ENCODE measurements at regions not wholly inside any gene's neighbourhood (a gene's known extent, or its start where the extent isn't known, plus 50 kb on each side); places are given as distances from the start of the nearest gene placed in this dataset.
A peak's percentile ranks its signal among the peaks of the same experiment; 100 is the strongest.

- H3K27me3 ChIP-seq: peaks cover 0 to 8% (median 0%) of the 10 kb centered on the region in 11 experiments; a peak in 1 of 22 replicates
- no peak overlapping the region for H3K9ac ChIP-seq
- H3K27ac ChIP-seq: no peak overlapping the region
- H3K4me1 ChIP-seq: peaks cover 33 to 70% (median 49%) of the 10 kb centered on the region in 10 experiments
- H3K4me2 ChIP-seq: peak overlapping the region in 8 of 11 experiments; percentile 5 to 50 (median 30); a peak in 10 of 22 replicates
- no peak for TF ChIP-seq Cebpa-rat (IDR thresholded peaks at IDR 0.05)
- H3K36me3 ChIP-seq: no peaks in the 10 kb centered on the region
- no peak overlapping the region for H3K4me3 ChIP-seq
- no peaks in the 10 kb centered on the region; a peak in 2 of 22 replicates for H3K9me3 ChIP-seq (replicated peaks in 1 of 11)
- no peaks in the 10 kb centered on the region for H4K20me1 ChIP-seq
Observed at GRCh38 chr2:42901076-42901640, 108.8 kb upstream of the HAAO start.

- H3K36me3 ChIP-seq: no peaks in the 10 kb centered on the region
- no peak for TF ChIP-seq Cebpa-rat (IDR thresholded peaks at IDR 0.05)
Observed at GRCh38 chr2:42900289-42900891, 108.0 kb upstream of the HAAO start.

GRCh38 chr2:42897358-42897757 is 105.0 kb upstream of the HAAO start:
- H3K27me3 ChIP-seq: no peaks in the 10 kb centered on the region

More at GRCh38 chr2:42900289-42900891, 108.0 kb upstream of the HAAO start:
- Histone ChIP-seq H3K4me2 (peak overlapping the region; percentile 15 to 60 (median 43)), H3K27me3 (peaks cover 0 to 5% (median 0%) of the 10 kb centered on the region in 11 experiments; a peak in 1 of 22 replicates), H4K20me1 (no peaks in the 10 kb centered on the region), H3K4me3 (no peak overlapping the region), H3K4me1 (peaks cover 25 to 70% (median 48%) of the 10 kb centered on the region in 10 experiments), H3K27ac (no peak overlapping the region), H3K9me3 (replicated peaks in 1 of 11) (no peaks in the 10 kb centered on the region; a peak in 2 of 22 replicates), H3K9ac (no peak overlapping the region)

GRCh38 chr2:42895791-42896135 is 103.4 kb upstream of the HAAO start:
- no peak overlapping the region for H3K27ac ChIP-seq
- no peak for TF ChIP-seq Cebpa-rat (IDR thresholded peaks at IDR 0.05)

More at GRCh38 chr2:42897358-42897757, 105.0 kb upstream of the HAAO start:
- no peak overlapping the region for H3K4me3 ChIP-seq
- H4K20me1 ChIP-seq: no peaks in the 10 kb centered on the region
- H3K4me2 ChIP-seq: peak overlapping the region in 3 of 11 experiments; percentile 21 to 45 (median 31); a peak in 6 of 22 replicates
- no peak for TF ChIP-seq Cebpa-rat (IDR thresholded peaks at IDR 0.05)
- H3K9ac ChIP-seq: no peak overlapping the region
- H3K36me3 ChIP-seq: no peaks in the 10 kb centered on the region
- H3K4me1 ChIP-seq: peaks cover 20 to 51% (median 25%) of the 10 kb centered on the region in 10 experiments
- no peaks in the 10 kb centered on the region; a peak in 2 of 22 replicates for H3K9me3 ChIP-seq (replicated peaks in 1 of 11)
- H3K27ac ChIP-seq: peak overlapping the region in 1 of 11 experiments; percentile 15; a peak in 1 of 22 replicates

GRCh38 chr2:42895134-42895790 is 102.9 kb upstream of the HAAO start:
- H3K27me3 ChIP-seq: no peaks in the 10 kb centered on the region
- no peak overlapping the region for H3K27ac ChIP-seq
- H3K36me3 ChIP-seq: no peaks in the 10 kb centered on the region; a peak in 1 of 22 replicates
- TF ChIP-seq Cebpa-rat (IDR thresholded peaks at IDR 0.05): no peak
- no peak overlapping the region for H3K9ac ChIP-seq
- peaks cover 8 to 17% (median 14%) of the 10 kb centered on the region in 11 experiments for H3K9me3 ChIP-seq (replicated peaks in 1 of 11)
- H4K20me1 ChIP-seq: no peaks in the 10 kb centered on the region
- H3K4me1 ChIP-seq: peaks cover 8 to 36% (median 18%) of the 10 kb centered on the region in 10 experiments
- H3K4me3 ChIP-seq: no peak overlapping the region
- H3K4me2 ChIP-seq: peak overlapping the region in 7 of 11 experiments; percentile 11 to 39 (median 31); a peak in 8 of 22 replicates

More at GRCh38 chr2:42895791-42896135, 103.4 kb upstream of the HAAO start:
- Histone ChIP-seq H3K4me1 (peaks cover 13 to 41% (median 23%) of the 10 kb centered on the region in 10 experiments), H3K9ac (no peak overlapping the region), H3K36me3 (no peaks in the 10 kb centered on the region), H3K27me3 (no peaks in the 10 kb centered on the region), H3K9me3 (replicated peaks in 1 of 11) (peaks cover 3 to 12% (median 9%) of the 10 kb centered on the region in 11 experiments), H3K4me2 (peak overlapping the region in 10 of 11 experiments; percentile 3 to 39 (median 31); a peak in 11 of 22 replicates), H3K4me3 (no peak overlapping the region), H4K20me1 (no peaks in the 10 kb centered on the region)

GRCh38 chr2:42893047-42893758 is 100.8 kb upstream of the HAAO start:
- no peak overlapping the region for H3K27ac ChIP-seq
- peaks cover 0 to 5% (median 0%) of the 10 kb centered on the region in 11 experiments; a peak in 2 of 22 replicates for H3K36me3 ChIP-seq
- TF ChIP-seq Cebpa-rat (IDR thresholded peaks at IDR 0.05): no peak
- H3K27me3 ChIP-seq: no peaks in the 10 kb centered on the region
- H4K20me1 ChIP-seq: no peaks in the 10 kb centered on the region
- H3K4me1 ChIP-seq: peaks cover 0 to 27% (median 12%) of the 10 kb centered on the region in 10 experiments; a peak in 16 of 20 replicates
- H3K9ac ChIP-seq: no peak overlapping the region
- H3K4me3 ChIP-seq: no peak overlapping the region
- H3K4me2 ChIP-seq: no peak overlapping the region; a peak in 1 of 22 replicates
- H3K9me3 ChIP-seq (replicated peaks in 1 of 11): peaks cover 29 to 38% (median 34%) of the 10 kb centered on the region in 11 experiments

GRCh38 chr2:42890791-42891355 is 98.5 kb upstream of the HAAO start:
- H3K4me1 ChIP-seq: peaks cover 0 to 10% (median 5%) of the 10 kb centered on the region in 10 experiments; a peak in 15 of 20 replicates
- H3K4me3 ChIP-seq: no peak overlapping the region
- no peak for TF ChIP-seq Cebpa-rat (IDR thresholded peaks at IDR 0.05)
- no peak overlapping the region for H3K9ac ChIP-seq
- H3K27me3 ChIP-seq: no peaks in the 10 kb centered on the region
- peaks cover 0 to 5% (median 0%) of the 10 kb centered on the region in 11 experiments; a peak in 2 of 22 replicates for H3K36me3 ChIP-seq
- H3K4me2 ChIP-seq: no peak overlapping the region
- H3K9me3 ChIP-seq (replicated peaks in 1 of 11): peaks cover 30 to 53% (median 47%) of the 10 kb centered on the region in 11 experiments
- no peaks in the 10 kb centered on the region for H4K20me1 ChIP-seq
- H3K27ac ChIP-seq: no peak overlapping the region

All from BLaER1 treated with 17β-estradiol and CSF1 and Interleukin-3, amounts not matched to agents 10 nM and 100 nM (cell line).